GM21619 (cell line): ENCODE measurements at regions not wholly inside any gene's neighbourhood (a gene's known extent, or its start where the extent isn't known, plus 50 kb on each side); places are given as distances from the start of the nearest gene placed in this dataset.

Source experiments
- ATAC-seq: cut with Tn5 transposase; IDR thresholded peaks from one replicate; pipeline ENCODE4 v1.9.1; 2021; ENCODE audit not compliant: unreplicated experiment

GRCh38 chr11:88448131-88448670, 110.7 kb upstream of the CTSC start:
- ATAC-seq, result no peak

GRCh38 chr11:88447281-88447680, 109.7 kb upstream of the CTSC start:
- ATAC-seq, result no peak

DNA sequence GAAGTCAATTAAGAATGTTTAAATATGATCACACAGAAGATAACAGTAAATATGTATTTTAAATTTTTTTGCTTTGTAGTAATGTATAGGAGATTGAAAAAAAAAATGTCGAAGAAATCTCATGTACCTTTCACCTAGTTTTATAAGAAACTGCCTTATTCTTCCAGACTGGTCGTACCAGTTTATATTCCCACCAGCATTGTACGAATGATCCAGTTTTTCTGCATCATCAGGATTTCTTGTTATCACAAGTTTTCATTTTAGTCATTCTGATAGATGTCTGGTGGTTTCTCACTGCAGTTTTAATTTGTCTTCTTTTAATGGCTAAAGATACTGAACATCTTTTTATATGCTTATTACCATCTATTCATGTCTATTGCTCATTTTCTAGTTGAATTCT, 101.8 kb upstream of the CTSC start:
- ATAC-seq, result no peak

GRCh38 chr11:88438721-88439120, 101.2 kb upstream of the CTSC start:
- no peak for ATAC-seq

GRCh38 chr11:88435415-88435814, 97.9 kb upstream of the CTSC start:
- peak; percentile 99 for ATAC-seq

DNA sequence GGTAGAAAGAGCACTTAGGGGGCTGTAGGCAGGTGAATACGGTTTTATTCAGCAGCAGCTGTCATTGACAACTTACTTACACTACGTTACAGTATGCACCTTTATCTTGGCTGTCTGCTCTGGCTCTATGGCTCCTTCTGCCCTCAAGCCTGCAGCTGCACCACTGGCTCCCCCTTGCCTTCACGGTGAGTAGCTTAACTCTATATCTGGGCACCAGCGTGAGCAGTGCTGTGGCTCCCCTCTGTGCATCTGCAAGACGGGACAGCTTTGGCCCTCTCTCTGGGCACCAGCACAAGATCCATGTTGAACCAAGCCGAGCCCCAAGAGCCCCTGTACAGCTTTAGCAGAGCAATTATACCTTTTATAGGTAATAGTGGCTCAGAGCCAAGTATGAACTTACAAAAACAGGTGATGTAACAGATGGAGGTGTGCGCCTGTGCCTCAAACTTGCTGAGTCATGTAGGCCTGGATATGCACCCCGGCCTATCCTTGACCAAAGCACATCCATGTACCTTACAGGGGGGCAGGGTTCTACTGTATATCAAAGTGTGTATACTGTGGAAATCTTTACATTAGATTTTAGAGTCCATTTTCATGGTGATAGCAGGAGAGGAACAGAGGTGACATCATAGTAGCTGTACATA, 96.9 kb upstream of the CTSC start:
- ATAC-seq, result no peak

DNA sequence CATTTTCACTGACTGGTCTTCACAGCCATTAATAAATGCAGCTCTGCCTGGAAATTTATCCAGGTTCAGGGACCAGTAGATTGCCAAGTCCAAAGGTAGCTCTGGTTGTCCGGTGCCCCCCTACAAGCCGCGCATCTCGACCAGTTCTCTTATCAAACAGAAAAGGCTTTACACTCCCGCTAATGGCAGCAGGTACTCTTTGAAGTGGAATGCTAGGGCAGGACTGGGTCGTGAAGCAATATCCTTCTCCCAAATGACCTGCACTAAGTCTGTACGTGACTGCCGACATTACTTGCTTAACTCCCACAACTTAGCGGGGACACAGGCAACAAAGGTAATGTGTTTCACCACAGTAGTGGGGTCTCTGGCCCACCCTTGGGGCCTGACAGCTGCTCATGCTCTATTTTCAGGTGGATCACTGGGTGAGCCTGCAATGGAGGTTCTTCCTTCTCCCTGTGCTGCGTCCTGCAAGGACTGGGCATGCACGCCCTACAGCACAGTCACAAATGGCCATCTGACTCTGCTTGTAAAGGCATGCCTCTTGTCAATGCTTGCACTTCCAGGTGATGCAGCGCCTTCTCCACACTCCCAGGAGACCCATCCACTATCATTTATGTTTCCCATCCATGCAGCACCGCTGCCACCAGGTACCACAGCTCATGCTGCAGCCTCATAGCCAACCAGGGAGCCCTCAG, 96.1 kb upstream of the CTSC start:
- no peak for ATAC-seq

DNA sequence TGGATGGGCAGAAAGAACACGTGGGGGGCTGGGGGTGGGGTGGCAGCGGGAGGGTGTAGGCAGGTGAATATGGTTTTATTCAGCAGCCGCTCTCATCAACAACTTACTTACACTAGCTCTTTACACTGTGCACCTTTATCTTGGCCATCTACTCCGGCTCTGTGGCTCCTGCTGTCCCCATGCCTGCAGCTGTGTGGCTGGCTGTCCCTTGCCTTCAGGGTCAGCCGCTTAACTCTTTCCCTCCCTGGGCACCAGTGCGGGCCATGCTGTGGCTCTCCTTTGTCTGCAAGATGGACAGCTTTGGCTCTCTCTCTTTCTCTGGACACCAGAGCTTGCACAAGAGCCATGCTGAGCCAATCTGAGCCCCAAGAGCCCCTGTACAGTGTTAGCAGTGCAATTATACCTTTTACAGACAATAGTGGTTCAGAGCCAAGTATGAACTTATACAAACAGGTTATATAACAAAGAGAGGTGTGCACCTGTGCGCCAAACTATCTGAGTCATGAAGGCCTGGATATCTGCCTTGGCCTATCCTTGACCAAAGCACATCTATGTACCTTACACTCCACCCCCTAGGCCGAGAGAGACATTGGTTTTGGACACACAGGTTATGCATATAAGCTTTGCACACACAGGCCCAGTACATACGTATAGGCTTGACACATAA, 94.3 kb upstream of the CTSC start:
- no peak for ATAC-seq

DNA sequence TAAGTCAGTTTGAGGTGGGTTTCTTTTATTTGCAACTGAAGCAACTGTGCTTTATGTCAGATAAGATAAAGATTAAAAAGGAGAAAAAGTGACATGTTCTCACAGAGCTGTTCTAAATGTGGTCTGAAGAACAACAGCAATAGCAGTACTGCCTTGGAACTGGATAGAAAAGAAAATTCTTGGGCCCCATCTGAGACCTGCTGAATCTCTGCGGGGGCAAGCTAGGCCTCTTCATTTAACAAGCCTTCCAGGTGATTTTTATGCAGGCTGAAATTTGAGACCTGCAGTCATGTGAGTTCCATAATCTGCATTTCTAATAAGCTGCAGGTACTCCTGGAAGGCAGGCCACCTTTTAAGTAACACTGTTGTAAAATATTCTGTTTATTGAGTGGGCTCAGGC, 91.4 kb upstream of the CTSC start:
- no peak for ATAC-seq

DNA sequence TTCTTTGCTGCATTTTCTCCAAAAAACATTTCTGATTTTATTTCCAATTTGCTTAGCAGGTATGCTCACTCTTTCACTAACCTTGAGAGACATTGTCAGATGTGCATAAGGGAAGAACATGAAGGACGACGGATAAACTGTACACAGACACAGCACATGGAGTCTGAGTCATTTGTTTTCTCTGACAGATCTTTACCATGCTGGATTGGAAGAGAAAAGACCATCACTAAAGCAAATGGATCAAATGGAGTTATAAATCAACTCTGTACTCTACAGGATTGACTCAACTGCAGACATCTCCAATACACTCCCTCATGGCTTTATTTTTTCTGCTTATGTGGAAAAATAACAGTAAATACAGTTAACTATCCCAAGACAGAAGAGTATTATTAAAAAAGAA, 90.2 kb upstream of the CTSC start:
- ATAC-seq, result no peak

DNA sequence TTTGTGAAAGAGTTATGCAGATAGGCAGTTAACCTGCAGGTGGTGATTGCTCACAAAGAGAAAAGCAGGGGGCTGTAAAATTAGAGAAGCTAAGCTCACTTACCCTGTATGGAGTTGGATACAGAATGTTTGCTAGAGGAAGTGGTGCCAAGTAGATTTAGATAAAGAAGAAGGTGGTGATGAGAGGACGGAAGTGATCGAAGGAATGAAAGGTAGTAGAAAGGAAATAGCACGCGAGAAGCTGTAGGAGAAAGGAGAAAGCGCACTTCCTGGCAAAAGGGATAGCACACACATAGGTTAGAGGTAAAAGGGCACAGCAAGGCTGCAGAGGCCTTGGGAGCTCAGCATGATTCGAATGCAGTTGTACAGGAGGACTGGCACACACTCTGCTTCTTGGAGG, 87.3 kb upstream of the CTSC start:
- ATAC-seq, result no peak

GRCh38 chr11:88421530-88421929, 84.0 kb upstream of the CTSC start:
- peak; percentile 91 for ATAC-seq

- ATAC-seq, result no peak
Measured at GRCh38 chr11:88420165-88420791, 82.7 kb upstream of the CTSC start.

- no peak for ATAC-seq
Measured at GRCh38 chr11:88418508-88418907, 81.0 kb upstream of the CTSC start.

DNA sequence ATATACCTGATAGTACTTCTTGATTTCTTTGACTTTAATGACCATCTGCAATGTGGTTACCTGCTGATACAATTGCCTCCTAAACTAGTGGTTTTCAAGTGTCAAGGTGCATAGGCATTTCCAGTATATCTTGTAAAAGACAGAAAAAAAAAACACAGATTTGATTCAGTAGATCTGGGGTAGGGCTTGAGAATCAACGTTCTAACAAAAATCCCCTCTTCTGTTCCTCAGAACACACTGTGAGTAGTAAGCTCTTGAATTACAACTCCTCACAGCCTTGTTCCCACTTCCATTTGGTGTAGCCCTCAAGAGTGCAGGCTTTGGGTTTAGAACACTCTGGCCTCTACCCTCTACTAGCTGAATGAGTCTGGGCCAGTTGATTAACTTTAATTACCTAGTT, 78.0 kb upstream of the CTSC start:
- ATAC-seq, result no peak

- no peak for ATAC-seq
Measured at GRCh38 chr11:88414981-88415413, 77.5 kb upstream of the CTSC start.

DNA sequence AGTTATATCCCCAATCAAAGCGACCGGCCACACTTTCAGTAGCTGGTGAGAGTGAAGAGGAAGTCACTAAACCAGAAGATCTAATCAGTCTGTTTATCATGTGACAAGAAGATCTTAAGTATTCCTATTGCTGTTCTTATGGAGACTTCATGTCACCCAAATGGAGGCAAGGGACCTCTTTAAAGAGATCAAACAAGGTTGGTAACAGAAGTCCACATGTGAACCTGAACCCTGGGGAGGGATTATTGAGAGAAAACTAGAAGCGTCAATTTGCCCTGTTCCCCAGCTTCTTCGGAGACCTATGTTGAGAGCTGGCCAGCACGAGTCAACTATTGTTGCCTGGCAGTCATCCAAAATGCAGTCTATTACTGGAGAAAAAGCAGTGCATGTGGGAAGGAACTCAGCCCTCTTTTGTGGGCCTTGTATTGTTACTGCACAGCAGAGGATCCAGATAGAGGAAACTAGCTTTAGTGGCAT, 76.9 kb upstream of the CTSC start:
- no peak for ATAC-seq

- no peak for ATAC-seq
Measured at GRCh38 chr11:88411265-88411664, 73.7 kb upstream of the CTSC start.

GRCh38 chr11:88410656-88411055, 73.1 kb upstream of the CTSC start:
- ATAC-seq, result no peak

DNA sequence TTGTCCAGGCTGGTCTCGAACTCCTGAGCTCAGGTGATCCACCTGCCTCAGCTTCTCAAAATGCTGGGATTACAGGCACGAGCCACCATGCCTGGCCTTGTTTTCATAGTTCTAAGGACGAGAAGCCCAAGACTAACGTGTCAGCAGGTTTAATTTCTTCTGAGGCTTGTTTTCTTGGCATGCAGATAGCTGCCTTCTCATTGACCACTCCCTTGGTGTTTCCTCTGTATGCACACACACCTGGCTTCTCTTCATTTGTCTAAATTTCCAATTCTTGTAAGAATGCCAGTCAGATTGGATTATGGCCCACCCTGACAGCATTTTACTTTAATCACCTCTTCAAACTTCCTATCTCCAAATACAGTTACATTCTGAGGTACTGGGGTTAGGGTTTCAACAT, 72.5 kb upstream of the CTSC start:
- ATAC-seq, result no peak

DNA sequence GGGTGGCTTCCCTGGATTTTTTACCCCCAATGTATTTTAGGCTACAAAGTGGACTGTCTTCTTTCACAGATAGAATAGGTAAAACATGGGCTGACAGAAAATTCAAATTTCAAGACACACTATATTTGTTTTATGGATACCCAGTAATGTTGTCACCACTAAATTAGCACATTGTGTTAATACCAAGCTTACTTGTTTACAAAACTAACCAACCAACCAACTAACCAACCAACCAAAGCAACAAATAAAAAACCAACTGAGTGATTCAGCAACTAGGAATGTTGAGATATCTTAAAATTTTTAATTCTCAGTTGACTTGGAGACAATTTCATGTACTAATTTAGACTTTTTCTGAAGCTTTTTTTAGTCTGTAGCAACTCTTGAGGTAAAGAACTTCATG, 69.3 kb upstream of the CTSC start:
- no peak for ATAC-seq

DNA sequence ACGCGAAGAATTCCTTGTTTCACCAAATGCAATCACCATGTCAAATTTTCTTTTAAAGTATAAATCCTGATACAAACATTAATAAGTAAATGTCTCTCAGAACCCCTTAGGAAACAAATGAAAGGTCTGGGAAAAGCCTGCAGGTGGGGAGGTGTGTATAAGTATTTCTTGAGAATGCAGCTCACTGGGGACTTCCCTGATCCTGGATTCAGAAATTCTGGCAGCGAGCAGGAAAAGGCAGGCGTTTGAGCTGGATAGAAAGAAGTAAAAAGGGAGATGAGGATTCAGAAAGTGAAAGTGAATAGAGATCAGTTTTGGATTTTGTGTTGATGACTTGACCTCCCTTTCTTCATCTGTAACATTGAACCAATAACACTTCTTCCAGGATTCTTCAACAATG, 68.3 kb upstream of the CTSC start:
- no peak for ATAC-seq
